Cerebellar nuclear complex (tissue), 1 donor: ENCODE measurements at regions not wholly inside any gene's neighbourhood (a gene's known extent, or its start where the extent isn't known, plus 50 kb on each side); places are given as distances from the start of the nearest gene placed in this dataset.
"Not testable (repeated sequence)": the region's sequence is repeated elsewhere in the genome, so short reads cannot be mapped to it uniquely, and the experiment has no call there.

Experiments used
- DNase-seq, 2 experiments: peaks; one replicate each; lab custom pipeline; 2025; lab: John Stamatoyannopoulos, UW

GRCh38 chr5:167413506-167413905 is 877.9 kb upstream of the WWC1 start:
- no peak for DNase-seq

GRCh38 chr5:167414611-167415010 is 876.8 kb upstream of the WWC1 start:
- no peak for DNase-seq

GRCh38 chr5:167415779-167416746 is 875.4 kb upstream of the WWC1 start:
- DNase-seq = no peak

- DNase-seq = no peak
These were observed 873.8 kb upstream of the WWC1 start for GRCh38 chr5:167417662-167418061.

GRCh38 chr5:167425161-167425560 is 866.3 kb upstream of the WWC1 start:
- no peak for DNase-seq

- no peak for DNase-seq
These were observed 864.9 kb upstream of the WWC1 start for GRCh38 chr5:167426501-167426900.

- not testable (repeated sequence) for DNase-seq
These were observed 863.8 kb upstream of the WWC1 start for GRCh38 chr5:167427641-167428040.

GRCh38 chr5:167440846-167441245 is 850.6 kb upstream of the WWC1 start:
- no peak for DNase-seq

GRCh38 chr5:167442922-167443321 is 848.5 kb upstream of the WWC1 start:
- DNase-seq = no peak

GRCh38 chr5:167447466-167448375 is 843.7 kb upstream of the WWC1 start:
- DNase-seq = no peak

GRCh38 chr5:167448376-167448775 is 843.1 kb upstream of the WWC1 start:
- no peak for DNase-seq

GRCh38 chr5:167451076-167451475 is 840.4 kb upstream of the WWC1 start:
- DNase-seq = no peak

- no peak for DNase-seq
These were observed 839.3 kb upstream of the WWC1 start for GRCh38 chr5:167452136-167452535.

GRCh38 chr5:167453246-167454030 is 838.0 kb upstream of the WWC1 start:
- DNase-seq = no peak

GRCh38 chr5:167458412-167458811 is 833.0 kb upstream of the WWC1 start:
- no peak for DNase-seq

GRCh38 chr5:167460449-167461020 is 830.9 kb upstream of the WWC1 start:
- DNase-seq = no peak

- no peak for DNase-seq
These were observed 827.5 kb upstream of the WWC1 start for GRCh38 chr5:167463939-167464338.

GRCh38 chr5:167466992-167467391 is 824.5 kb upstream of the WWC1 start:
- no peak for DNase-seq

- DNase-seq = no peak
These were observed 818.8 kb upstream of the WWC1 start for GRCh38 chr5:167472566-167473108.

- no peak for DNase-seq
These were observed 813.3 kb upstream of the WWC1 start for GRCh38 chr5:167478188-167478587.

GRCh38 chr5:167479779-167480178 is 811.7 kb upstream of the WWC1 start:
- DNase-seq = no peak
